Retinal pigment epithelial cell (primary cell): ENCODE measurements at regions not wholly inside any gene's neighbourhood (a gene's known extent, or its start where the extent isn't known, plus 50 kb on each side); places are given as distances from the start of the nearest gene placed in this dataset.

ENCODE experiments used
- DNase-seq: peaks from one replicate; pipeline ENCODE4 v3.0.0-alpha.2; 2010; ENCODE audit warnings: low read depth
- H3K4me3 ChIP-seq: 2 replicates; pipeline ENCODE4 v1.5.1; 2011; ENCODE audit warnings: mild to moderate bottlenecking, low read length, control low read depth, moderate library complexity
- TF ChIP-seq, protein P1 (sequence below): conservative IDR thresholded peaks from 2 replicates; pipeline ENCODE4 v1.5.1; 2011; ENCODE audit warnings: low read depth, low read length, control low read depth, inconsistent platforms

DNA sequence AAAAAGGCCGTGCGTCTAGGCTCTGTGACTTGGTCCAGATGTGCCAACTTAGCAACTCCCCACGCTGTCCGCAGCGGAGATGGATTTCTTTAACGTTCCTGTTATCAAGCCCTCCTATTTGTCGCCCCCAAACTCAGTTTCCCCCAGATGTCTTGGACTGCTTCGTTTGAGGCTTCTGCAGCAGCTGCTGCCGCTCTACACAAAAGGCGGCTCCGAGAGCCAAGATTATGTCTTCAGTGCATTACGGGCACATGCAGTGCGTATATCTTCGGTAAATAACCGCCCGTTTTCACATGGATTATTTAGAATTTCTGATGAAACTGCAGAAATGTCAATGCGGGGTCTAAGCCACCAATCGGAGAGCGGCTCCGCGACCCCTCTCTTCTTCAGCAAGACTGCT, 240.6 kb upstream of the ZFHX3 start:
- TF ChIP-seq, protein P1, sequence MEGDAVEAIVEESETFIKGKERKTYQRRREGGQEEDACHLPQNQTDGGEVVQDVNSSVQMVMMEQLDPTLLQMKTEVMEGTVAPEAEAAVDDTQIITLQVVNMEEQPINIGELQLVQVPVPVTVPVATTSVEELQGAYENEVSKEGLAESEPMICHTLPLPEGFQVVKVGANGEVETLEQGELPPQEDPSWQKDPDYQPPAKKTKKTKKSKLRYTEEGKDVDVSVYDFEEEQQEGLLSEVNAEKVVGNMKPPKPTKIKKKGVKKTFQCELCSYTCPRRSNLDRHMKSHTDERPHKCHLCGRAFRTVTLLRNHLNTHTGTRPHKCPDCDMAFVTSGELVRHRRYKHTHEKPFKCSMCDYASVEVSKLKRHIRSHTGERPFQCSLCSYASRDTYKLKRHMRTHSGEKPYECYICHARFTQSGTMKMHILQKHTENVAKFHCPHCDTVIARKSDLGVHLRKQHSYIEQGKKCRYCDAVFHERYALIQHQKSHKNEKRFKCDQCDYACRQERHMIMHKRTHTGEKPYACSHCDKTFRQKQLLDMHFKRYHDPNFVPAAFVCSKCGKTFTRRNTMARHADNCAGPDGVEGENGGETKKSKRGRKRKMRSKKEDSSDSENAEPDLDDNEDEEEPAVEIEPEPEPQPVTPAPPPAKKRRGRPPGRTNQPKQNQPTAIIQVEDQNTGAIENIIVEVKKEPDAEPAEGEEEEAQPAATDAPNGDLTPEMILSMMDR = no peak

DNA sequence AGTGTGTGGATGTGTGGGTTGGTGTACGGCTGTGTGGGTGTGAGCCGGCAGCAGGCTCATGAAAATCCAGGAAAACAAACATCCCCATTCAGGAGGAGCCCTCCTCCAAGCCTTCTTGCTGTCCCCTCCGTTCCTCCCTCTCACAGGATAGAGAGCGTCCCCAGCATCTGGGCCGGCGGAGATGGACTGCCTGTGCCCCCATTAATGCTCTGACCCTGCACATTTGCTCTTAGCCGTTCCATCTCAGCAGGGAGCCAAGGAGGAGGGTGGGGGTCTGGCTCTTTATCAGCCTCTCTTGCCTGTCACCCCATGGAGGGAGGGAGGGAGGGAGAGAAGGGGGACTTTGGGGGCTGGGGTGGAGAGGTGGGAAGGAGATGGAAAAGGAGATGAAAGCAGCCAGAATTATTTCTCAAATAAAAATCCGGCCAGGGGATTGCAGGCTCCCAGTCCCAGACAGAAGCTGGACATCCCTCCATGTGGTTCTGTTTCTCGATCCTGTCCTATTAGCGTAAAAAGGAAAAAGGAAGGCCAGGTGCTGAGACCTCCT, 240.0 kb upstream of the ZFHX3 start:
- H3K4me3 ChIP-seq = no peak overlapping the region
- DNase-seq = no peak
- TF ChIP-seq, protein P1 = no peak

More for the DNA sequence above, 240.6 kb upstream of the ZFHX3 start:
- DNase-seq = no peak
- no peak overlapping the region for H3K4me3 ChIP-seq

DNA sequence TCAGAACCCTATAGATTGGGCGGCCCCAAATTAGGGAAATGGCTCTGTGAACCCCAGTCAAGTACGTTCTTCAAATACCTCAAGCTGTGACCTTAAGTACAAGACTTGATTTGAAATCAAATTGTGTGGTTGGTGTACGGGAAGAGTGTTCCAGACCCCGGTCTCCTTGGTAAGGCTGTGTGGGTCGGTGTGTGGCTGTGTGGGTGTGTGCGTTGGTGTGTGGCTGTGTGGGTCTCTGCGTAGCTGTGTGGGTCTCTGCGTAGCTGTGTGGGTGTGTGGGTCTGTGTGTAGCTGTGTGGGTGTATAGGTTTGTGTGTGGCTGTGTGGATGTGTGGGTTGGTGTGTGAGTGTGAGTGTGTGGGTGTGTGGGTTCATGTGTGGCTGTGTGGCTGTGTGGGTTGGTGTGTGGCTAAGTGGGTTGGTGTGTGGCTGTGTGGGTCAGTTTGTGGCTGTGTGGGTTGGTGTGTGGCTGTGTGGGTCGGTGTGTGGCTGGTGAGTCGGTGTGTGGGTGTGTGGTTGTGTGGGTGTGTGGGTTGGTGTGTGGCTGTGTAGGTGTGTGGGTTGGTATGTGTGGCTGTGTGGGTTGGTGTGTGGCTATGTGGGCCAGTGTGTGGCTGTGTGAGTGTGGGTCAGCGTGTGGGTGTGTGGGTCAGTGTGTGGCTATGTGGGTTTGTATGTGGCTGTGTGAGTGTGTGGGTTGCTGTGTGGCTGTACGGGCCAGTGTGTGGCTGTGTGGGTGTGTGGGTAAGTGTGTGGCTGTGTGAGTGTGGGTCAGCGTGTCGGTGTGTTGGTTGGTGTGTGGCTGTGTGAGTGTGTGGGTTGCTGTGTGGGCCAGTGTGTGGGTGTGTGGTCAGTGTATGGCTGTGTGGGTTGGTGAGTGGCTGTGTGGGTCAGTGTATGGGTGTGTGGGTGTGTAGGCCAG, 238.7 kb upstream of the ZFHX3 start:
- TF ChIP-seq, protein P1 = no peak
- H3K4me3 ChIP-seq = no peak overlapping the region
- no peak for DNase-seq

DNA sequence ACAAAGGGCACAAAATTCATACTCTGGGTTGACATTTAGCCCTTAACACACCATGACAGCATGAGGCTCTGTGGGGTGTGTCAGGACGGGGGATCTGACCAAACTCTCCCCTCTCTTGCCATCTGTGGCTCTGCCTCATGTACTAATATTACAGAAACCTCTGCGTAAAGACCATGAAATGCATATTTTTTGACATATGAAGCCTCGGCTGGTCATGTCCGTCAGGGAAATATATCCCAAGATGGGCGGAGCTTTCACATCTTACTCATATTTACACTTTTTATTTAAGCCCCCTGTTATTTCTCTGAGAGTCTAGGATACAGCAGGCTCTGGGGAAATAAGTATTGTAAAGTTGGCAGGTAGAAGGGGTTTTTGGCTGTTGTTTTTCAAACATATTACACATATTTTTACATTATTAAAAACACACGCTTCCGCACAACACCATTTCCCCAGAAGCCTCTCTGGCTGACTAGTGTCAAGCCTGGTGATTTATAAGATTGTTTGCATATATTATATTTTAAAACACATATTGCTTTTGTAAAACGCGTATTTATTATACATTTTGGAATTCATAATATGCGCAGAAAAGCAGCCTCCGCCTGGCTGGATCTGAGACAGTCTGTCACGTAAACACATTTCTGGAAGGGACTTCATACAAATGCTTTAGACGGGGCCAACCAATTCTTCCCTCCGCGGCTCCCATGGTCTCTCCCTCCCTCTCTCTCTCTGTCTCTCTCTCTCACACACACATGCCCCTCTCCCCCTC, 237.7 kb upstream of the ZFHX3 start:
- H3K4me3 ChIP-seq = no peak overlapping the region
- DNase-seq = no peak
- TF ChIP-seq, protein P1 = no peak

DNA sequence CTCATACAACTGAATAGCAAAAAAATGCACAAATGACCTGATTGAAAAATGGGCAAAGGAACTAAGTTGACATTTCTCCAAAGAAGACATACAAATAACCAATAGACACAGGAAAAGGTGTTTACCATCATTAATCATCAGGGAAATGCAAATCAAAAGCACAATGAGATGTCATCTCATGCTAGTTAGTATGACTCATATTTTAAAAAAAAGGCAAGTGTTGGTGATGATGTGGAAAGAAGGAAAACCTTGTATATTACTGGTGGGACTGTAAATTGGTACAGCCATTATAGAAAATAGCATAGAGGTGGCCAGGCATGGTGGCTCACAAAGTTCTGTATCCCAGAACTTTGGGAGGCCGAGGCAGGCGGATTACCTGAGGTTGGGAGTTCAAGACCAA, 232.5 kb upstream of the ZFHX3 start:
- DNase-seq = no peak
- no peak overlapping the region for H3K4me3 ChIP-seq
- TF ChIP-seq, protein P1 = no peak

DNA sequence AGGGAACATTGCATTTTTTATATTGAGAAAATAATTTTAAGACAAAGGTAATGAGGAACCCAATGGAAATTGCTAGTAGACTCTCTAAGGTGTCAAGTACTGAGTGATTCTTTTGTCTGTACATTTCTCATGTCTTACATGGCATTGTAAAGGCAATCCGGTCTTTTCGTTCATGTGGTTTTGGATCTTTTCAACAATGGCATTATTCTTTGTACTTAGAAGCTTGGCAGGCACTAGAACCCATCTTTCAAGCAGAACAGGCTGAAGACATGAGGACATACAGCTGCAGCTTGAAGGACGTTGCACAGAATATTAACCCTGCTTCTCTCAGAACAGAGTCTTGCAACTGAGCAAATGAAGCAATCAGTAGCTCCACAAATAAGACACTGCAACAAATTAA, 231.5 kb upstream of the ZFHX3 start:
- H3K4me3 ChIP-seq = no peak overlapping the region
- TF ChIP-seq, protein P1 = no peak
- no peak for DNase-seq
